22Rv1 (cell line): ENCODE measurements at regions not wholly inside any gene's neighbourhood (a gene's known extent, or its start where the extent isn't known, plus 50 kb on each side); places are given as distances from the start of the nearest gene placed in this dataset.

Source experiments
- ZFX ChIP-seq: fragments of 450-650 bp; IDR thresholded peaks from 2 replicates; pipeline ENCODE4 v1.6.1; 2017; ENCODE audit warnings: antibody characterized with exemption, borderline replicate concordance
- TF ChIP-seq, protein P1 (sequence below): fragments of 450-650 bp; IDR thresholded peaks from 2 replicates; pipeline ENCODE4 v1.5.1; 2017; ENCODE audit warnings: mild to moderate bottlenecking

DNA sequence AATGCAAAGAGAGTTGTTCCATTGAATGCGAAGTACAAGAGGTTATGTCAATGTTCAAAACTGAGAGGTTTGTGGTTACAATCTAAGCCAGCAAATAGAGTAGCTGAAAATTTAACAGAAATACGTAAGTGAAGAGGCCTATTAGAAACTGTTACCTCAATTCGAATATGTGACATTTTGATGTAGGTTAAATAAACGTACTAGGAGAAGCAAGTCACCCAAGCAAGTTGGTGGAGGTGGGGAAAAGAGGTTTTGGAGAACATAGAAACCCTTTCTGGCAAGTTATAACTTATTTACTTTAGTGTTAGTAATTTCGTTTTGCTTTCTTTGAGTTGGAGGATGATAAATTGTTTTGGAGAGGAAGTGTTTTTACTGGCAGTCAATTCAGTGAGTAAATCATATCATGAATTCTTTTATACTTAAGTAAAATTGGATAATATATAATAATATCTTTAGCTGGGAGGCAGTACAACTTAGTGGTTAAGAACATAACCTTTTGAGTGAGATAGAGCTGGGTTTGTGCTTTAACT, 91.2 kb upstream of the NAALADL2 start:
- TF ChIP-seq, protein P1, sequence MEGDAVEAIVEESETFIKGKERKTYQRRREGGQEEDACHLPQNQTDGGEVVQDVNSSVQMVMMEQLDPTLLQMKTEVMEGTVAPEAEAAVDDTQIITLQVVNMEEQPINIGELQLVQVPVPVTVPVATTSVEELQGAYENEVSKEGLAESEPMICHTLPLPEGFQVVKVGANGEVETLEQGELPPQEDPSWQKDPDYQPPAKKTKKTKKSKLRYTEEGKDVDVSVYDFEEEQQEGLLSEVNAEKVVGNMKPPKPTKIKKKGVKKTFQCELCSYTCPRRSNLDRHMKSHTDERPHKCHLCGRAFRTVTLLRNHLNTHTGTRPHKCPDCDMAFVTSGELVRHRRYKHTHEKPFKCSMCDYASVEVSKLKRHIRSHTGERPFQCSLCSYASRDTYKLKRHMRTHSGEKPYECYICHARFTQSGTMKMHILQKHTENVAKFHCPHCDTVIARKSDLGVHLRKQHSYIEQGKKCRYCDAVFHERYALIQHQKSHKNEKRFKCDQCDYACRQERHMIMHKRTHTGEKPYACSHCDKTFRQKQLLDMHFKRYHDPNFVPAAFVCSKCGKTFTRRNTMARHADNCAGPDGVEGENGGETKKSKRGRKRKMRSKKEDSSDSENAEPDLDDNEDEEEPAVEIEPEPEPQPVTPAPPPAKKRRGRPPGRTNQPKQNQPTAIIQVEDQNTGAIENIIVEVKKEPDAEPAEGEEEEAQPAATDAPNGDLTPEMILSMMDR = no peak
- TF ChIP-seq ZFX = no peak
